ENCODE measurements at regions not wholly inside any gene's neighbourhood (a gene's known extent, or its start where the extent isn't known, plus 50 kb on each side); places are given as distances from the start of the nearest gene placed in this dataset.

- H3K4me2 ChIP-seq (ENCODE audit: unreplicated experiment) = no peak overlapping the region
- no peak overlapping the region for H3K4me3 ChIP-seq
- H3K79me2 ChIP-seq (ENCODE audit: insufficient read depth) = no peaks in the 10 kb centered on the region
- TF ChIP-seq EZH2 (IDR thresholded peaks at IDR 0.05; ENCODE audit: insufficient read depth, poor library complexity, severe bottlenecking) = no peak
- TF ChIP-seq EZH2phosphoT487 (IDR thresholded peaks at IDR 0.05; ENCODE audit: insufficient read depth, low read depth) = no peak
- no peaks in the 10 kb centered on the region for H3K36me3 ChIP-seq (ENCODE audit: low read depth)
- H3K9ac ChIP-seq = no peak overlapping the region
- no peaks in the 10 kb centered on the region for H4K20me1 ChIP-seq (ENCODE audit: insufficient read depth)
- H3K9me3 ChIP-seq (ENCODE audit: low read depth) = no peaks in the 10 kb centered on the region
- H3K27ac ChIP-seq = no peak overlapping the region
- in situ Hi-C loops (cut with MboI) = no loop called here
- H3K9me2 ChIP-seq (ENCODE audit: insufficient read depth) = no peaks in the 10 kb centered on the region
- 17 to 26% methylated on average over 1 of the region's 1 CpG for WGBS, 2 experiments (ENCODE audit: low coverage in 1 of 2, low lambda C conversion rate in 2 of 2, missing lambda C conversion rate in 2 of 2)
- no peaks in the 10 kb centered on the region for H3K4me1 ChIP-seq (ENCODE audit: insufficient read depth)
- H3K27me3 ChIP-seq (replicated peaks; ENCODE audit: insufficient read depth) = no peaks in the 10 kb centered on the region
- DNase-seq = no peak
- no peaks in the 10 kb centered on the region for H3F3A ChIP-seq (ENCODE audit: insufficient read depth)
- H2AFZ ChIP-seq = no peak overlapping the region
These were observed 251.3 kb upstream of the FMN2 start for GRCh38 chr1:239840336-239840735.

DNA sequence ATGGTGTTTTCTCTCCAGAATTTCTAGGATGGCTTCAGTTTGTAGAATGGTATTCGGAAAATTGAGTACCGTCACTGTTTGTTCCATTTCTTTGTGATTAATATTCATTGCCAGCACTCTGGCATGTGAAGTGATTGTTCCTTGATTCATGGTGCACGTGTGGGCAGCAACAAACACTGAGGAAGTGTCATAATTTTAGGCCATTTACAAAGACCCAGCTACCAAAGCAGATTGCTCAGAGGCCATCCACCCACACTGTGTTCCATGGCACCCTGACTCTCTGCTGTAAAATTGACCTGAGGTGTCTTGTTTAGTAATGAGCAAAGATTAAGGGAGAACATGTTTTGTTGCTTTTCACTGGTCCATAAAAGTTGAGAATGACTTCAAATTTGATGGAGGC, 250.9 kb upstream of the FMN2 start:
- Histone ChIP-seq H3K27me3 (replicated peaks; ENCODE audit: insufficient read depth) (no peaks in the 10 kb centered on the region), H3K9ac (no peak overlapping the region), H3K4me2 (ENCODE audit: unreplicated experiment) (no peak overlapping the region), H3K4me3 (no peak overlapping the region), H3K36me3 (ENCODE audit: low read depth) (no peaks in the 10 kb centered on the region), H4K20me1 (ENCODE audit: insufficient read depth) (no peaks in the 10 kb centered on the region), H3F3A (ENCODE audit: insufficient read depth) (no peaks in the 10 kb centered on the region), H3K27ac (no peak overlapping the region), H3K9me2 (ENCODE audit: insufficient read depth) (no peaks in the 10 kb centered on the region), H2AFZ (no peak overlapping the region), H3K4me1 (ENCODE audit: insufficient read depth) (no peaks in the 10 kb centered on the region), H3K79me2 (ENCODE audit: insufficient read depth) (no peaks in the 10 kb centered on the region), H3K9me3 (ENCODE audit: low read depth) (no peaks in the 10 kb centered on the region)
- no peak for TF ChIP-seq EZH2phosphoT487 (IDR thresholded peaks at IDR 0.05; ENCODE audit: insufficient read depth, low read depth)
- no peak for TF ChIP-seq EZH2 (IDR thresholded peaks at IDR 0.05; ENCODE audit: insufficient read depth, poor library complexity, severe bottlenecking)
- in situ Hi-C loops (cut with MboI) = no loop called here
- no peak for DNase-seq
- WGBS, 2 experiments (ENCODE audit: low coverage in 1 of 2, low lambda C conversion rate in 2 of 2, missing lambda C conversion rate in 2 of 2) = 18% methylated on average over 3 of the region's 3 CpGs

- Histone ChIP-seq H4K20me1 (ENCODE audit: insufficient read depth) (no peaks in the 10 kb centered on the region), H2AFZ (no peak overlapping the region), H3K4me1 (ENCODE audit: insufficient read depth) (no peaks in the 10 kb centered on the region), H3F3A (ENCODE audit: insufficient read depth) (no peaks in the 10 kb centered on the region), H3K27me3 (replicated peaks; ENCODE audit: insufficient read depth) (no peaks in the 10 kb centered on the region), H3K4me2 (ENCODE audit: unreplicated experiment) (no peak overlapping the region), H3K4me3 (no peak overlapping the region), H3K36me3 (ENCODE audit: low read depth) (no peaks in the 10 kb centered on the region), H3K9ac (no peak overlapping the region), H3K9me2 (ENCODE audit: insufficient read depth) (no peaks in the 10 kb centered on the region), H3K9me3 (ENCODE audit: low read depth) (no peaks in the 10 kb centered on the region), H3K27ac (no peak overlapping the region), H3K79me2 (ENCODE audit: insufficient read depth) (no peaks in the 10 kb centered on the region)
- WGBS, 2 experiments (ENCODE audit: low coverage in 1 of 2, low lambda C conversion rate in 2 of 2, missing lambda C conversion rate in 2 of 2) = 21 to 28% methylated on average over 2 of the region's 2 CpGs
- TF ChIP-seq EZH2 (IDR thresholded peaks at IDR 0.05; ENCODE audit: insufficient read depth, poor library complexity, severe bottlenecking) = no peak
- TF ChIP-seq EZH2phosphoT487 (IDR thresholded peaks at IDR 0.05; ENCODE audit: insufficient read depth, low read depth) = no peak
- no peak for DNase-seq
- in situ Hi-C loops (cut with MboI) = no loop called here
These were observed 250.1 kb upstream of the FMN2 start for GRCh38 chr1:239841631-239842030.

GRCh38 chr1:239843541-239843940, 248.1 kb upstream of the FMN2 start:
- H3K4me3 ChIP-seq = no peak overlapping the region
- DNase-seq = no peak
- no peaks in the 10 kb centered on the region for H3K36me3 ChIP-seq (ENCODE audit: low read depth)
- H2AFZ ChIP-seq = no peak overlapping the region
- H3K4me2 ChIP-seq (ENCODE audit: unreplicated experiment) = no peak overlapping the region
- no peak for TF ChIP-seq EZH2phosphoT487 (IDR thresholded peaks at IDR 0.05; ENCODE audit: insufficient read depth, low read depth)
- 4 to 9% methylated on average over 2 of the region's 2 CpGs for WGBS, 2 experiments (ENCODE audit: low coverage in 1 of 2, low lambda C conversion rate in 2 of 2, missing lambda C conversion rate in 2 of 2)
- H3F3A ChIP-seq (ENCODE audit: insufficient read depth) = no peaks in the 10 kb centered on the region
- no peaks in the 10 kb centered on the region for H4K20me1 ChIP-seq (ENCODE audit: insufficient read depth)
- H3K9ac ChIP-seq = no peak overlapping the region
- no peaks in the 10 kb centered on the region for H3K79me2 ChIP-seq (ENCODE audit: insufficient read depth)
- H3K4me1 ChIP-seq (ENCODE audit: insufficient read depth) = no peaks in the 10 kb centered on the region
- no peak overlapping the region for H3K27ac ChIP-seq
- H3K9me3 ChIP-seq (ENCODE audit: low read depth) = no peaks in the 10 kb centered on the region
- H3K9me2 ChIP-seq (ENCODE audit: insufficient read depth) = no peaks in the 10 kb centered on the region
- in situ Hi-C loops (cut with MboI) = no loop called here
- H3K27me3 ChIP-seq (replicated peaks; ENCODE audit: insufficient read depth) = no peaks in the 10 kb centered on the region

DNA sequence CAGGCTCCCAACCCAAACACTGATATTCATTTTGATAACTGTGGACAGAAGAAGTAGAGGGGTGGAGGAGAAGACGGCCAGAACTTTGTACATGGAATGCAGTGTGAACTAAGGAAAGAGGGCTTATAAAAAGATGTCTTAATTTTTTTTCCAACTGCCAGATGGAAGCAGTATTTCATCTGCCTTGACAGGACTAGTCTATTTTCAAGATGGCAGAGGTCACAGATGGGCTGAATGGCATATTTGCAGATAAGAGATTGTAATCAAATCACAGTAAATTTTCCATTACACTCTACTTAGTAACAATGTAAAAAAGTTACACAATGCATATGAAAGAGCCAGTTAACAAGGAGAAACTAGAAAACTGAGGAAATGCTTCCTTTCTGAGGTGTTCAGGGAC, 246.8 kb upstream of the FMN2 start:
- no peaks in the 10 kb centered on the region for H3F3A ChIP-seq (ENCODE audit: insufficient read depth)
- no peaks in the 10 kb centered on the region for H3K9me2 ChIP-seq (ENCODE audit: insufficient read depth)
- whole genome bisulfite sequencing, 2 experiments (ENCODE audit: low coverage in 1 of 2, low lambda C conversion rate in 2 of 2, missing lambda C conversion rate in 2 of 2) = 0% methylated on average over 1 of the region's 1 CpG
- no peaks in the 10 kb centered on the region for H3K4me1 ChIP-seq (ENCODE audit: insufficient read depth)
- H3K36me3 ChIP-seq (ENCODE audit: low read depth) = no peaks in the 10 kb centered on the region
- H4K20me1 ChIP-seq (ENCODE audit: insufficient read depth) = no peaks in the 10 kb centered on the region
- no peak overlapping the region for H3K9ac ChIP-seq
- no peak for DNase-seq
- no peak overlapping the region for H3K27ac ChIP-seq
- TF ChIP-seq EZH2phosphoT487 (IDR thresholded peaks at IDR 0.05; ENCODE audit: insufficient read depth, low read depth) (no peak), EZH2 (IDR thresholded peaks at IDR 0.05; ENCODE audit: insufficient read depth, poor library complexity, severe bottlenecking) (no peak)
- in situ Hi-C loops (cut with MboI) = no loop called here
- no peak overlapping the region for H3K4me2 ChIP-seq (ENCODE audit: unreplicated experiment)
- no peak overlapping the region for H3K4me3 ChIP-seq
- no peak overlapping the region for H2AFZ ChIP-seq
- no peaks in the 10 kb centered on the region for H3K9me3 ChIP-seq (ENCODE audit: low read depth)
- no peaks in the 10 kb centered on the region for H3K27me3 ChIP-seq (replicated peaks; ENCODE audit: insufficient read depth)
- no peaks in the 10 kb centered on the region for H3K79me2 ChIP-seq (ENCODE audit: insufficient read depth)

Data from GM23248 (cell line).